Glutamatergic neuron (in vitro differentiated cells): ENCODE measurements at regions not wholly inside any gene's neighbourhood (a gene's known extent, or its start where the extent isn't known, plus 50 kb on each side); places are given as distances from the start of the nearest gene placed in this dataset.

ENCODE experiments used
- DNase-seq: peaks from one replicate; pipeline ENCODE4 v3.0.0; 2022
- H3K27ac Mint-ChIP-seq: one replicate; pipeline ENCODE4 v1.8.0; 2020; ENCODE audit warnings: mild to moderate bottlenecking, mixed read lengths, inconsistent platforms; ENCODE audit not compliant: unreplicated experiment
- H3K27me3 Mint-ChIP-seq: one replicate; pipeline ENCODE4 v1.8.0; 2020; ENCODE audit warnings: mild to moderate bottlenecking, moderate library complexity, mixed read lengths, inconsistent platforms; ENCODE audit not compliant: unreplicated experiment
- H3K36me3 Mint-ChIP-seq: one replicate; pipeline ENCODE4 v1.8.0; 2020; ENCODE audit warnings: mild to moderate bottlenecking, mixed read lengths, inconsistent platforms; ENCODE audit not compliant: unreplicated experiment
- H3K4me1 Mint-ChIP-seq: one replicate; pipeline ENCODE4 v1.8.0; 2020; ENCODE audit warnings: mild to moderate bottlenecking, low read depth, mixed read lengths, inconsistent platforms; ENCODE audit not compliant: unreplicated experiment
- H3K4me3 Mint-ChIP-seq: one replicate; pipeline ENCODE4 v1.8.0; 2020; ENCODE audit warnings: mild to moderate bottlenecking, mixed read lengths, inconsistent platforms; ENCODE audit not compliant: unreplicated experiment
- H3K9me3 Mint-ChIP-seq: one replicate; pipeline ENCODE4 v1.8.0; 2020; ENCODE audit warnings: mild to moderate bottlenecking, moderate library complexity, mixed read lengths, inconsistent platforms; ENCODE audit not compliant: unreplicated experiment
- CTCF ChIP-seq: fragments of 200-600 bp; sonication (generic); IDR thresholded peaks from one replicate; pipeline ENCODE4 v1.5.0; 2021; ENCODE audit not compliant: partially characterized antibody, unreplicated experiment

DNA sequence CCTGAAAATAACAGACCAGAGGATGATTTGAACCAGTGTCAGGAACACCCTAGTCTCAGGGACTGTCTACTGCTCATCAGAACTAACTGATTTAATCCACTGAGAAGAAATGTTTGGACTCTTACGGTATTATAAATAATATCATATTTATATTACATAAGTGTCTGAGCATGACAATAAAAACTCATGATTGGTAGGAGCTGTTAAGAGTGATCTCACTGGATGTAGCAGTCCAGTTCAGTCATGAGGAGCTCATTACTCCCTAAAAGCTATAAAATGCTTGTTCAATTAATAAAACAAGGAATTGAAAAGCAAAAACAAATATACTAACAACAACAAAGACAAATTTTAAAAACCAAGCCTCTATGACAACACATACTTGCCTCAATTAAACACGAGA lies 68.8 kb upstream of the BCL9 start:
- TF ChIP-seq CTCF, result no peak
- no peaks in the 10 kb centered on the region for H3K36me3 Mint-ChIP-seq
- peaks cover 1% of the 10 kb centered on the region for H3K9me3 Mint-ChIP-seq
- no peak overlapping the region for H3K27ac Mint-ChIP-seq
- no peak overlapping the region for H3K4me3 Mint-ChIP-seq
- DNase-seq, result no peak
- H3K4me1 Mint-ChIP-seq, result no peaks in the 10 kb centered on the region
- H3K27me3 Mint-ChIP-seq, result no peaks in the 10 kb centered on the region

DNA sequence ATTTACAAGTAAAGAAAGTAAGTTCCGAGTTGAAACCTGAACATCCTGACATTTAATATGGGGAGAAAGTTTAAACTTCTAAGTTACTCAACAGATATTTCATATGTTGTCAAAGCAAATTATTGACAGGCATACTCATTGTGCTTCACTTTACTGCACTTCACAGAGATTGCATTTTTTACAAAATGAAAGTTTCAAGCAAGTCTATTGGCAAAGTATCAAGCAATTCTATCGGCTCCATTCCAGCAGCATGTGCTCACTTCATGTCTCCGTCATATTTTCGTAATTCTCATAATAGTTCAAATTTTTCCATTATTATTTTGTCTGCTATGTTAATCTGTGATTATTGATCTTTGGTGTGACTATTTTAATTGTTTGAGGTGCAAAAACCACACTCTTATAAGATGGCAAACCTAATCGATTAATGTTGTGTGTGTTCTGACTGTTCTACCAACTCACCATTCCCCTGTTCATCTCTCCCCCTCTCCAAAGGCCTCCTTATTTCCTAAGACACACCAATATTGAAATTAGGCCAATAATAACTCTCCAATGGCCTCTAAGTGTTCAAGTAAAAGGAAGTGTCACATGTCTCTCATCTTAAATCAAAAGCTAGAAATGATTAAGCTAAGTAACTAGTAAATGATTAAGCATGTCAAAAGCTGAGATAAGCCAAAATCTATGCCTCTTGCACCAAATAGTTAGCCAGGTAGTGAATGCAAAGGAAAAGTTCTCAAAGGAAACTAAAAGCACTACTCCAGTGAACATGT lies 68.2 kb upstream of the BCL9 start:
- TF ChIP-seq CTCF, result no peak
- H3K27ac Mint-ChIP-seq, result no peak overlapping the region
- no peaks in the 10 kb centered on the region for H3K36me3 Mint-ChIP-seq
- H3K4me1 Mint-ChIP-seq, result no peaks in the 10 kb centered on the region
- H3K4me3 Mint-ChIP-seq, result no peak overlapping the region
- H3K9me3 Mint-ChIP-seq, result peaks cover 1% of the 10 kb centered on the region
- no peak for DNase-seq
- no peaks in the 10 kb centered on the region for H3K27me3 Mint-ChIP-seq

GRCh38 chr1:147473733-147474049 lies 67.6 kb upstream of the BCL9 start:
- Mint-ChIP-seq H3K4me1 (no peaks in the 10 kb centered on the region), H3K27ac (no peak overlapping the region), H3K9me3 (peaks cover 2% of the 10 kb centered on the region)

DNA sequence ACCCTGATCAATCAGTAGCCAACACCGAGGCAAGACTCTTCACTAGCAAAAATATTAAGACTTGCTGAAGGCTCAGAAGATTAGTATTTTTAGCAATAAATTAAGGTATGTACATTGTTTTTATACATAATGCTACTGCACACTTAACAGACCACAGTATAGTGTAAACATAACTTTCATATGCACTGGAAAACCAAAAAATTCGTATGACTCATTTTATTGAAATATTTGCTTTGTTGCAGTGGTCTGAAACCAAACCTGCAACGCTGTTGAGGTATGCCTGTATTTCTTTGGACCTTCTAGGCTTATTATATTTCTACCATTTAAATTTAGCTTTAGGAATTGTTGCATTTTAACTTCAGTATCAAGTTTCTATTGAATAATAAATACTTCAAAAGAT lies 65.8 kb upstream of the BCL9 start:
- Mint-ChIP-seq H3K9me3 (peaks cover 2% of the 10 kb centered on the region), H3K4me1 (no peaks in the 10 kb centered on the region), H3K36me3 (no peaks in the 10 kb centered on the region), H3K27ac (no peak overlapping the region), H3K27me3 (peaks cover 2% of the 10 kb centered on the region), H3K4me3 (no peak overlapping the region)
- no peak for DNase-seq
- no peak for TF ChIP-seq CTCF

More at GRCh38 chr1:147473733-147474049, 67.6 kb upstream of the BCL9 start:
- no peak for TF ChIP-seq CTCF
- no peaks in the 10 kb centered on the region for H3K36me3 Mint-ChIP-seq
- H3K27me3 Mint-ChIP-seq, result peaks cover 1% of the 10 kb centered on the region
- no peak for DNase-seq
- no peak overlapping the region for H3K4me3 Mint-ChIP-seq

- Mint-ChIP-seq H3K27me3 (peaks cover 2% of the 10 kb centered on the region), H3K4me1 (no peaks in the 10 kb centered on the region), H3K27ac (no peak overlapping the region), H3K9me3 (peaks cover 2% of the 10 kb centered on the region), H3K36me3 (no peaks in the 10 kb centered on the region), H3K4me3 (no peak overlapping the region)
- DNase-seq, result no peak
- TF ChIP-seq CTCF, result no peak
These were observed 62.8 kb upstream of the BCL9 start for GRCh38 chr1:147478521-147478920.
